Stimulated activated CD4-positive, alpha-beta T cell treated with anti-CD3 and anti-CD28 coated beads, Interleukin-1b, Interleukin-23, amount 100 ng/mL, for 24 hours (primary cell): ENCODE measurements at regions not wholly inside any gene's neighbourhood (a gene's known extent, or its start where the extent isn't known, plus 50 kb on each side); places are given as distances from the start of the nearest gene placed in this dataset.

Experiments
- DNase-seq, 4 experiments: peaks; one replicate each; pipeline ENCODE4 v3.0.0-alpha.2; 2020; ENCODE audit warnings: low read depth in 4 of 4, low spot score in 1 of 4

- DNase-seq: no peak
Measured at GRCh38 chr15:36389107-36389506, 190.3 kb upstream of the CDIN1 start.

- DNase-seq: no peak
Measured at GRCh38 chr15:36390491-36390890, 188.9 kb upstream of the CDIN1 start.

- DNase-seq: no peak
Measured at GRCh38 chr15:36392676-36393266, 186.7 kb upstream of the CDIN1 start.

GRCh38 chr15:36398212-36398611, 181.2 kb upstream of the CDIN1 start:
- DNase-seq: no peak

GRCh38 chr15:36399276-36399675, 180.2 kb upstream of the CDIN1 start:
- no peak for DNase-seq

GRCh38 chr15:36400936-36401585, 178.4 kb upstream of the CDIN1 start:
- DNase-seq: no peak

- no peak for DNase-seq
Measured at GRCh38 chr15:36401586-36401966, 177.8 kb upstream of the CDIN1 start.

- no peak for DNase-seq
Measured at GRCh38 chr15:36403351-36403750, 176.1 kb upstream of the CDIN1 start.

- no peak for DNase-seq
Measured at GRCh38 chr15:36406366-36406765, 173.1 kb upstream of the CDIN1 start.

- DNase-seq: no peak
Measured at GRCh38 chr15:36406911-36407310, 172.5 kb upstream of the CDIN1 start.

- DNase-seq: no peak
Measured at GRCh38 chr15:36407647-36408046, 171.8 kb upstream of the CDIN1 start.

- no peak for DNase-seq
Measured at GRCh38 chr15:36409819-36410218, 169.6 kb upstream of the CDIN1 start.

GRCh38 chr15:36414670-36415069, 164.8 kb upstream of the CDIN1 start:
- DNase-seq: no peak

- no peak for DNase-seq
Measured at GRCh38 chr15:36415643-36416042, 163.8 kb upstream of the CDIN1 start.

GRCh38 chr15:36422631-36423030, 156.8 kb upstream of the CDIN1 start:
- no peak for DNase-seq

- no peak for DNase-seq
Measured at GRCh38 chr15:36426691-36427090, 152.7 kb upstream of the CDIN1 start.

GRCh38 chr15:36428102-36428845, 151.2 kb upstream of the CDIN1 start:
- DNase-seq: no peak

- no peak for DNase-seq
Measured at GRCh38 chr15:36429707-36430106, 149.7 kb upstream of the CDIN1 start.

GRCh38 chr15:36430280-36430679, 149.1 kb upstream of the CDIN1 start:
- DNase-seq: no peak

- no peak for DNase-seq
Measured at GRCh38 chr15:36430726-36431265, 148.6 kb upstream of the CDIN1 start.

GRCh38 chr15:36432161-36432560, 147.3 kb upstream of the CDIN1 start:
- DNase-seq: no peak

- DNase-seq: no peak
Measured at GRCh38 chr15:36434177-36434576, 145.2 kb upstream of the CDIN1 start.
